MM.1S (cell line): ENCODE measurements at regions not wholly inside any gene's neighbourhood (a gene's known extent, or its start where the extent isn't known, plus 50 kb on each side); places are given as distances from the start of the nearest gene placed in this dataset.

Experiments
- DNase-seq: peaks from one replicate; pipeline ENCODE4 v3.0.0-alpha.2; 2015
- H2AFZ ChIP-seq: fragments of 300-600 bp; sonication (generic); 2 replicates; pipeline ENCODE4 v1.6.0; 2016; ENCODE audit warnings: antibody characterized with exemption, low read length
- H3F3A ChIP-seq: fragments of 300-600 bp; sonication (generic); 2 replicates; pipeline ENCODE4 v1.6.1; 2016; ENCODE audit warnings: mild to moderate bottlenecking, antibody characterized with exemption, low read length, moderate library complexity, mixed read lengths; ENCODE audit not compliant: insufficient read depth
- H3K27ac ChIP-seq: fragments of 300-600 bp; sonication (generic); 2 replicates; pipeline ENCODE4 v1.5.1; 2016; ENCODE audit warnings: mild to moderate bottlenecking, low read length
- H3K27me3 ChIP-seq: fragments of 300-600 bp; sonication (generic); replicated peaks from 2 replicates; pipeline ENCODE4 v1.6.0; 2016; ENCODE audit warnings: low read length; ENCODE audit not compliant: insufficient read depth
- H3K36me3 ChIP-seq: fragments of 300-600 bp; sonication (generic); replicated peaks from 2 replicates; pipeline ENCODE4 v1.6.1; 2016; ENCODE audit warnings: mild to moderate bottlenecking, low read length, mixed read lengths; ENCODE audit not compliant: insufficient read depth
- H3K4me1 ChIP-seq: fragments of 300-600 bp; sonication (generic); 2 replicates; pipeline ENCODE4 v1.6.1; 2016; ENCODE audit warnings: low read length, mixed read lengths
- H3K4me2 ChIP-seq: fragments of 300-600 bp; sonication (generic); 2 replicates; pipeline ENCODE4 v1.6.0; 2016; ENCODE audit warnings: low read depth, low read length
- H3K4me3 ChIP-seq: fragments of 300-600 bp; sonication (generic); 2 replicates; pipeline ENCODE4 v1.5.1; 2016; ENCODE audit warnings: low read length, mixed read lengths
- H3K79me2 ChIP-seq: fragments of 300-600 bp; sonication (generic); 2 replicates; pipeline ENCODE4 v1.6.1; 2016; ENCODE audit warnings: mixed run types, low read length, mixed read lengths
- H3K9ac ChIP-seq: fragments of 300-600 bp; sonication (generic); 2 replicates; pipeline ENCODE4 v1.6.1; 2016; ENCODE audit warnings: low read length, mixed read lengths
- H3K9me2 ChIP-seq: fragments of 300-600 bp; sonication (generic); replicated peaks from 2 replicates; pipeline ENCODE4 v1.6.1; 2016; ENCODE audit warnings: mild to moderate bottlenecking, low read length, mixed read lengths; ENCODE audit not compliant: insufficient read depth
- H3K9me3 ChIP-seq: fragments of 300-600 bp; sonication (generic); replicated peaks from 2 replicates; pipeline ENCODE4 v1.6.1; 2016; ENCODE audit warnings: mild to moderate bottlenecking, low read length, mixed read lengths; ENCODE audit not compliant: insufficient read depth
- H4K20me1 ChIP-seq: fragments of 300-600 bp; sonication (generic); 2 replicates; pipeline ENCODE4 v1.6.1; 2016; ENCODE audit warnings: mild to moderate bottlenecking, low read length, moderate library complexity, mixed read lengths; ENCODE audit not compliant: insufficient read depth
- EZH2 ChIP-seq: fragments of 300-600 bp; sonication (generic); optimal IDR thresholded peaks from 2 replicates; pipeline ENCODE3; 2017; ENCODE audit warnings: low read depth, mild to moderate bottlenecking, antibody characterized with exemption, low read length, mixed read lengths
- EZH2phosphoT487 ChIP-seq: fragments of 300-600 bp; sonication (generic); IDR thresholded peaks from 2 replicates; pipeline ENCODE4 v1.6.1; 2018; ENCODE audit warnings: antibody characterized with exemption, low read length
- TF ChIP-seq, protein P1 (sequence below): fragments of 300-600 bp; sonication (generic); IDR thresholded peaks from 2 replicates; pipeline ENCODE4 v1.5.1; 2016; ENCODE audit warnings: antibody characterized with exemption, low read length, mixed read lengths

DNA sequence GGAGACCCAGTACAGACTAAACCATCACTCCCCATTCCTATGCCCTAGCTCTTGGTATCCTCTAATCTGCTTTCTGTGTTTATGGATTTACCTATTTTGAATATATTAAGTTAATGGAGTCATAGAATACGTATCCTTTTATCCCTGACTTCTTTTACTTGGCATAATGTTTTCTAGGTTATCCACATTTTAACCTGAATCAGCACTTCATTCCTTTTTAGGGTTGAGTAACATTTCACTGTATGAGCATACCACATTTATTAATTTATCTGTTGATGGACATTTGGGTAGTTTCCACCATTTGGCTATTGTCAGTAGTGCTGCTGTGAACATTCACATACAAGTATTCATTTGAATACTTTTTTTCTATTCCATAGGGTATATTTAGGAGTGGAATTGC, 157.3 kb upstream of the CTNNA2 start:
- no peaks in the 10 kb centered on the region for H4K20me1 ChIP-seq
- no peaks in the 10 kb centered on the region for H3K27me3 ChIP-seq
- TF ChIP-seq EZH2 = no peak
- TF ChIP-seq EZH2phosphoT487 = no peak
- TF ChIP-seq, protein P1, sequence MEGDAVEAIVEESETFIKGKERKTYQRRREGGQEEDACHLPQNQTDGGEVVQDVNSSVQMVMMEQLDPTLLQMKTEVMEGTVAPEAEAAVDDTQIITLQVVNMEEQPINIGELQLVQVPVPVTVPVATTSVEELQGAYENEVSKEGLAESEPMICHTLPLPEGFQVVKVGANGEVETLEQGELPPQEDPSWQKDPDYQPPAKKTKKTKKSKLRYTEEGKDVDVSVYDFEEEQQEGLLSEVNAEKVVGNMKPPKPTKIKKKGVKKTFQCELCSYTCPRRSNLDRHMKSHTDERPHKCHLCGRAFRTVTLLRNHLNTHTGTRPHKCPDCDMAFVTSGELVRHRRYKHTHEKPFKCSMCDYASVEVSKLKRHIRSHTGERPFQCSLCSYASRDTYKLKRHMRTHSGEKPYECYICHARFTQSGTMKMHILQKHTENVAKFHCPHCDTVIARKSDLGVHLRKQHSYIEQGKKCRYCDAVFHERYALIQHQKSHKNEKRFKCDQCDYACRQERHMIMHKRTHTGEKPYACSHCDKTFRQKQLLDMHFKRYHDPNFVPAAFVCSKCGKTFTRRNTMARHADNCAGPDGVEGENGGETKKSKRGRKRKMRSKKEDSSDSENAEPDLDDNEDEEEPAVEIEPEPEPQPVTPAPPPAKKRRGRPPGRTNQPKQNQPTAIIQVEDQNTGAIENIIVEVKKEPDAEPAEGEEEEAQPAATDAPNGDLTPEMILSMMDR = no peak
- no peaks in the 10 kb centered on the region for H3K4me1 ChIP-seq
- H3K9me2 ChIP-seq = no peaks in the 10 kb centered on the region
- H3K4me2 ChIP-seq = no peak overlapping the region
- no peak overlapping the region for H3K9ac ChIP-seq
- H3F3A ChIP-seq = no peaks in the 10 kb centered on the region
- no peak overlapping the region for H3K27ac ChIP-seq
- H2AFZ ChIP-seq = no peak overlapping the region
- H3K79me2 ChIP-seq = no peaks in the 10 kb centered on the region
- no peaks in the 10 kb centered on the region for H3K9me3 ChIP-seq
- no peaks in the 10 kb centered on the region for H3K36me3 ChIP-seq
- no peak for DNase-seq
- H3K4me3 ChIP-seq = no peak overlapping the region

- DNase-seq = no peak
- no peaks in the 10 kb centered on the region for H4K20me1 ChIP-seq
- H3K9me3 ChIP-seq = no peaks in the 10 kb centered on the region
- no peaks in the 10 kb centered on the region for H3K27me3 ChIP-seq
- H3K79me2 ChIP-seq = no peaks in the 10 kb centered on the region
- H3K27ac ChIP-seq = no peak overlapping the region
- H3K9me2 ChIP-seq = no peaks in the 10 kb centered on the region
- no peak overlapping the region for H3K9ac ChIP-seq
- H3K4me1 ChIP-seq = no peaks in the 10 kb centered on the region
- no peaks in the 10 kb centered on the region for H3K36me3 ChIP-seq
- no peak overlapping the region for H2AFZ ChIP-seq
- no peaks in the 10 kb centered on the region for H3F3A ChIP-seq
- H3K4me3 ChIP-seq = no peak overlapping the region
- H3K4me2 ChIP-seq = no peak overlapping the region
- TF ChIP-seq EZH2phosphoT487 = no peak
- TF ChIP-seq, protein P1 = no peak
- TF ChIP-seq EZH2 = no peak
Measured at GRCh38 chr2:79327460-79327859, 167.9 kb upstream of the REG3A start.

DNA sequence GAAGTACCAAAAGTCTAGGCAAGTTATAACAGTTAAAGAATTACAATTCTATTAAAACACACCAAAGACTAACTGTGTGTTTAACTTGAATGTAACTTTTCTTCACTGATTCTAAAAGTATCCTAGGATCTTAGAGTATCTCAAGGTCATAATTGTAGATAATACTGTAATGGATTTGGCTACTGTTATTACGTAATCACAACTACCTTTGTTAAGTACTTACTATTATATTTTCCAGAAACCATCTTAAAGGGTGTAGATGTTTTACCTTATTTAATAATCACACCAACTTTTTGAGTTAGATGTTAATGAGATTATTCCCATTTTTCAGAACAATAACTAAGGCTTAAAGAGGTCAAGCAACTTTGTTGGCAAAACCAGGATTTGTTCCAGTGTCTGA, 161.3 kb upstream of the REG3A start:
- DNase-seq = no peak

More for the DNA sequence above, 161.3 kb upstream of the REG3A start:
- H3K4me1 ChIP-seq = no peaks in the 10 kb centered on the region
- H3K79me2 ChIP-seq = no peaks in the 10 kb centered on the region
- H3F3A ChIP-seq = no peaks in the 10 kb centered on the region
- H3K36me3 ChIP-seq = no peaks in the 10 kb centered on the region
- TF ChIP-seq, protein P1 = no peak
- TF ChIP-seq EZH2 = no peak
- TF ChIP-seq EZH2phosphoT487 = no peak
- no peak overlapping the region for H3K9ac ChIP-seq
- no peak overlapping the region for H3K27ac ChIP-seq
- H3K9me3 ChIP-seq = no peaks in the 10 kb centered on the region
- no peaks in the 10 kb centered on the region for H3K9me2 ChIP-seq
- no peak overlapping the region for H3K4me3 ChIP-seq
- H2AFZ ChIP-seq = no peak overlapping the region
- H3K27me3 ChIP-seq = no peaks in the 10 kb centered on the region
- H4K20me1 ChIP-seq = no peaks in the 10 kb centered on the region
- H3K4me2 ChIP-seq = no peak overlapping the region
